Mesenchymal stem cell (in vitro differentiated cells and primary cell): ENCODE measurements at regions not wholly inside any gene's neighbourhood (a gene's known extent, or its start where the extent isn't known, plus 50 kb on each side); places are given as distances from the start of the nearest gene placed in this dataset.
A peak's percentile ranks its signal among the peaks of the same experiment; 100 is the strongest.

Source experiments
- DNase-seq: peaks from one replicate; pipeline ENCODE4 v3.0.0-alpha.2; 2013
- H2AFZ ChIP-seq: one replicate; pipeline ENCODE4 v1.6.1; 2013; ENCODE audit warnings: low read depth, mild to moderate bottlenecking, control low read depth, inconsistent platforms, low read length, moderate library complexity
- H2AK5ac ChIP-seq: 2 replicates; pipeline ENCODE4 v1.6.1; 2013; ENCODE audit warnings: low read length, moderate library complexity, mild to moderate bottlenecking, inconsistent platforms; ENCODE audit not compliant: severe bottlenecking
- H2BK120ac ChIP-seq: one replicate; pipeline ENCODE4 v1.6.1; 2013; ENCODE audit warnings: low read depth, mild to moderate bottlenecking, inconsistent platforms, low read length, moderate library complexity
- H2BK12ac ChIP-seq, 2 experiments: one replicate each; pipeline ENCODE4 v1.6.1; 2013; ENCODE audit warnings: inconsistent platforms in 2 of 2, low read length in 2 of 2, mild to moderate bottlenecking in 2 of 2, moderate library complexity in 2 of 2, control low read depth in 1 of 2
- H2BK15ac ChIP-seq: one replicate; pipeline ENCODE4 v1.6.1; 2013; ENCODE audit warnings: mild to moderate bottlenecking, low read depth, inconsistent platforms; ENCODE audit not compliant: poor library complexity, severe bottlenecking
- H2BK5ac ChIP-seq: 2 replicates; pipeline ENCODE4 v1.6.1; 2013; ENCODE audit warnings: low read depth, mild to moderate bottlenecking, low read length, control low read depth, inconsistent platforms; ENCODE audit not compliant: poor library complexity, severe bottlenecking
- H3K14ac ChIP-seq, 2 experiments: one replicate each; pipeline ENCODE4 v1.6.1; 2013; ENCODE audit warnings: inconsistent platforms in 2 of 2, low read length in 2 of 2, control low read depth in 1 of 2, mild to moderate bottlenecking in 1 of 2, moderate library complexity in 1 of 2
- H3K18ac ChIP-seq, 2 experiments: one replicate each; pipeline ENCODE4 v1.6.1; 2013; ENCODE audit warnings: inconsistent platforms in 2 of 2, low read length in 2 of 2, control low read depth in 1 of 2, low read depth in 1 of 2, mild to moderate bottlenecking in 1 of 2
- H3K23ac ChIP-seq, 2 experiments: one replicate each; pipeline ENCODE4 v1.6.1; 2013; ENCODE audit warnings: inconsistent platforms in 2 of 2, low read length in 2 of 2, mild to moderate bottlenecking in 2 of 2, moderate library complexity in 2 of 2, control low read depth in 1 of 2
- H3K27ac ChIP-seq: 2 replicates; pipeline ENCODE4 v1.5.1; 2013; ENCODE audit warnings: mild to moderate bottlenecking, moderate library complexity, low read length, control low read depth, inconsistent platforms; ENCODE audit not compliant: poor library complexity, severe bottlenecking
- H3K27me3 ChIP-seq, 2 experiments: 2 replicates each; pipeline versions ENCODE4 v1.6.1 to v1.7.0; 2013; ENCODE audit warnings: low read length in 2 of 2, mild to moderate bottlenecking in 2 of 2, moderate library complexity in 2 of 2, control low read depth in 1 of 2, inconsistent platforms in 1 of 2; ENCODE audit not compliant: control insufficient read depth in 1 of 2, insufficient read depth in 1 of 2
- H3K36me3 ChIP-seq, 2 experiments: 2 replicates each; pipeline versions ENCODE4 v1.6.1 to v1.7.0; 2013; ENCODE audit warnings: low read length in 2 of 2, control low read depth in 1 of 2, inconsistent platforms in 1 of 2, low read depth in 1 of 2, mild to moderate bottlenecking in 1 of 2; ENCODE audit not compliant: insufficient read depth in 2 of 2, control insufficient read depth in 1 of 2
- H3K4ac ChIP-seq, 2 experiments: one replicate each; pipeline ENCODE4 v1.6.1; 2013; ENCODE audit warnings: inconsistent platforms in 2 of 2, low read length in 2 of 2, mild to moderate bottlenecking in 2 of 2, moderate library complexity in 2 of 2, control low read depth in 1 of 2, low read depth in 1 of 2
- H3K4me1 ChIP-seq: 2 replicates; pipeline ENCODE4 v1.6.1; 2013; ENCODE audit warnings: low read depth, low read length, control low read depth; ENCODE audit not compliant: control insufficient read depth, insufficient read depth
- H3K4me2 ChIP-seq: 2 replicates; pipeline ENCODE4 v1.6.1; 2013; ENCODE audit warnings: low read length, mild to moderate bottlenecking, inconsistent platforms; ENCODE audit not compliant: poor library complexity, severe bottlenecking
- H3K4me3 ChIP-seq, 2 experiments: 2 replicates each; pipeline versions ENCODE4 v1.5.1 to v1.7.0; 2013; ENCODE audit warnings: low read length in 2 of 2, mild to moderate bottlenecking in 2 of 2, control low read depth in 1 of 2, low read depth in 1 of 2; ENCODE audit not compliant: insufficient read depth in 1 of 2
- H3K79me1 ChIP-seq: replicated peaks from 2 replicates; pipeline ENCODE4 v1.6.1; 2013; ENCODE audit warnings: mild to moderate bottlenecking, control low read depth, low read length, inconsistent platforms; ENCODE audit not compliant: poor library complexity, severe bottlenecking
- H3K9ac ChIP-seq: 2 replicates; pipeline ENCODE4 v1.7.0; 2013; ENCODE audit warnings: mild to moderate bottlenecking, low read length, moderate library complexity
- H3K9me3 ChIP-seq: 2 replicates; pipeline ENCODE4 v1.7.0; 2013; ENCODE audit warnings: mild to moderate bottlenecking, low read length; ENCODE audit not compliant: control insufficient read depth
- H4K8ac ChIP-seq: one replicate; pipeline ENCODE4 v1.6.1; 2013; ENCODE audit warnings: inconsistent platforms, mild to moderate bottlenecking, low read length, moderate library complexity
- H4K91ac ChIP-seq: one replicate; pipeline ENCODE4 v1.6.1; 2013; ENCODE audit warnings: mild to moderate bottlenecking, low read length, inconsistent platforms
- WGBS: methylation state at CpG from one replicate; pipeline ENCODE4 v1.1.7; 2013; ENCODE audit warnings: mixed read lengths; 5-methylcytosine and 5-hydroxymethylcytosine counted together

GRCh38 chr12:19657118-19657731, 217.9 kb downstream of the AEBP2 start:
- no peaks in the 10 kb centered on the region for H3K4me1 ChIP-seq
- H4K91ac ChIP-seq, result no peak overlapping the region

GRCh38 chr12:19657732-19658130, 218.4 kb downstream of the AEBP2 start:
- DNase-seq, result no peak
- H2BK5ac ChIP-seq, result no peak overlapping the region
- no CpG with 5 or more reads among the region's 2 CpGs for WGBS

More at GRCh38 chr12:19657118-19657731, 217.9 kb downstream of the AEBP2 start:
- no peaks in the 10 kb centered on the region for H3K36me3 ChIP-seq
- H3K4me2 ChIP-seq, result no peak overlapping the region
- H2BK5ac ChIP-seq, result no peak overlapping the region
- H4K8ac ChIP-seq, result no peak overlapping the region
- peak overlapping the region; percentile 44 for H2AK5ac ChIP-seq
- no peak overlapping the region for H2BK12ac ChIP-seq
- no peak overlapping the region for H3K9ac ChIP-seq
- WGBS, result 79% methylated on average over 3 of the region's 3 CpGs
- no peaks in the 10 kb centered on the region for H3K27me3 ChIP-seq
- H3K4ac ChIP-seq, result no peak overlapping the region
- no peak overlapping the region for H3K27ac ChIP-seq
- no peaks in the 10 kb centered on the region for H3K9me3 ChIP-seq
- no peak overlapping the region for H2BK120ac ChIP-seq
- DNase-seq, result peak; percentile 34
- H2AFZ ChIP-seq, result no peak overlapping the region
- H3K79me1 ChIP-seq, result no peaks in the 10 kb centered on the region
- no peak overlapping the region for H3K4me3 ChIP-seq
- H3K18ac ChIP-seq, result peak overlapping the region in 1 of 2 experiments; percentile 13
- H3K23ac ChIP-seq, result no peak overlapping the region
- H2BK15ac ChIP-seq, result no peak overlapping the region
- H3K14ac ChIP-seq, result no peak overlapping the region

GRCh38 chr12:19659086-19659485, 219.8 kb downstream of the AEBP2 start:
- no peak overlapping the region for H4K8ac ChIP-seq
- no CpG with 5 or more reads among the region's 2 CpGs for WGBS

More at GRCh38 chr12:19657732-19658130, 218.4 kb downstream of the AEBP2 start:
- H2BK120ac ChIP-seq, result no peak overlapping the region
- H3K79me1 ChIP-seq, result no peaks in the 10 kb centered on the region
- H2BK12ac ChIP-seq, result no peak overlapping the region
- H3K23ac ChIP-seq, result no peak overlapping the region
- H3K4me1 ChIP-seq, result no peaks in the 10 kb centered on the region
- H4K8ac ChIP-seq, result no peak overlapping the region
- H2AFZ ChIP-seq, result no peak overlapping the region
- H4K91ac ChIP-seq, result no peak overlapping the region
- no peak overlapping the region for H3K14ac ChIP-seq
- H3K18ac ChIP-seq, result no peak overlapping the region
- no peaks in the 10 kb centered on the region for H3K9me3 ChIP-seq
- no peak overlapping the region for H3K4me3 ChIP-seq
- no peak overlapping the region for H3K4ac ChIP-seq
- no peak overlapping the region for H3K27ac ChIP-seq
- H3K9ac ChIP-seq, result no peak overlapping the region
- no peak overlapping the region for H2AK5ac ChIP-seq
- no peak overlapping the region for H3K4me2 ChIP-seq
- no peaks in the 10 kb centered on the region for H3K36me3 ChIP-seq
- H3K27me3 ChIP-seq, result no peaks in the 10 kb centered on the region
- H2BK15ac ChIP-seq, result no peak overlapping the region

GRCh38 chr12:19659501-19659900, 220.2 kb downstream of the AEBP2 start:
- Histone ChIP-seq H3K79me1 (no peaks in the 10 kb centered on the region), H3K4me2 (no peak overlapping the region), H3K4me1 (no peaks in the 10 kb centered on the region), H2BK15ac (no peak overlapping the region), H2AFZ (no peak overlapping the region), H3K9ac (no peak overlapping the region), H3K9me3 (no peaks in the 10 kb centered on the region), H2AK5ac (no peak overlapping the region), H3K14ac (no peak overlapping the region), H2BK12ac (no peak overlapping the region), H3K36me3 (no peaks in the 10 kb centered on the region), H3K23ac (no peak overlapping the region), H2BK5ac (no peak overlapping the region), H3K27ac (no peak overlapping the region), H4K91ac (no peak overlapping the region), H3K4me3 (no peak overlapping the region), H3K4ac (no peak overlapping the region), H4K8ac (no peak overlapping the region), H3K18ac (no peak overlapping the region), H3K27me3 (no peaks in the 10 kb centered on the region), H2BK120ac (no peak overlapping the region)
- no CpG with 5 or more reads among the region's 2 CpGs for WGBS
- DNase-seq, result no peak

More at GRCh38 chr12:19659086-19659485, 219.8 kb downstream of the AEBP2 start:
- H3K18ac ChIP-seq, result no peak overlapping the region
- H2AFZ ChIP-seq, result no peak overlapping the region
- DNase-seq, result no peak
- H3K9me3 ChIP-seq, result no peaks in the 10 kb centered on the region
- no peak overlapping the region for H3K4me2 ChIP-seq
- no peak overlapping the region for H2BK12ac ChIP-seq
- no peak overlapping the region for H3K4ac ChIP-seq
- no peaks in the 10 kb centered on the region for H3K4me1 ChIP-seq
- H3K79me1 ChIP-seq, result no peaks in the 10 kb centered on the region
- no peaks in the 10 kb centered on the region for H3K27me3 ChIP-seq
- no peak overlapping the region for H3K9ac ChIP-seq
- no peak overlapping the region for H2AK5ac ChIP-seq
- H4K91ac ChIP-seq, result no peak overlapping the region
- H2BK120ac ChIP-seq, result no peak overlapping the region
- H3K23ac ChIP-seq, result no peak overlapping the region
- H3K4me3 ChIP-seq, result no peak overlapping the region
- H3K27ac ChIP-seq, result no peak overlapping the region
- H2BK15ac ChIP-seq, result no peak overlapping the region
- no peak overlapping the region for H2BK5ac ChIP-seq
- H3K36me3 ChIP-seq, result no peaks in the 10 kb centered on the region
- H3K14ac ChIP-seq, result no peak overlapping the region
